Left kidney (tissue), 1 donor: ENCODE measurements at regions not wholly inside any gene's neighbourhood (a gene's known extent, or its start where the extent isn't known, plus 50 kb on each side); places are given as distances from the start of the nearest gene placed in this dataset.

Experiments used
- DNase-seq: peaks from one replicate; pipeline ENCODE4 v3.0.0-alpha.2; 2013

GRCh38 chrX:39563178-39563577 lies 534.6 kb downstream of the BCOR start:
- DNase-seq, result no peak

- DNase-seq, result no peak
Observed at GRCh38 chrX:39564751-39565150, 533.0 kb downstream of the BCOR start.

- no peak for DNase-seq
Observed at GRCh38 chrX:39574178-39574577, 523.6 kb downstream of the BCOR start.

- DNase-seq, result no peak
Observed at GRCh38 chrX:39576041-39576872, 521.5 kb downstream of the BCOR start.

- no peak for DNase-seq
Observed at GRCh38 chrX:39577206-39577984, 520.4 kb downstream of the BCOR start.

GRCh38 chrX:39577985-39578869 lies 519.5 kb downstream of the BCOR start:
- DNase-seq, result no peak

- no peak for DNase-seq
Observed at GRCh38 chrX:39580043-39580442, 517.7 kb downstream of the BCOR start.

- no peak for DNase-seq
Observed at GRCh38 chrX:39581411-39581810, 516.3 kb downstream of the BCOR start.

GRCh38 chrX:39582091-39582490 lies 515.7 kb downstream of the BCOR start:
- DNase-seq, result no peak

- DNase-seq, result no peak
Observed at GRCh38 chrX:39582976-39583375, 514.8 kb downstream of the BCOR start.

- no peak for DNase-seq
Observed at GRCh38 chrX:39585808-39586207, 511.9 kb downstream of the BCOR start.

GRCh38 chrX:39586359-39586758 lies 511.4 kb downstream of the BCOR start:
- DNase-seq, result no peak

- no peak for DNase-seq
Observed at GRCh38 chrX:39591099-39591498, 506.7 kb downstream of the BCOR start.

GRCh38 chrX:39592776-39593175 lies 505.0 kb downstream of the BCOR start:
- no peak for DNase-seq

- DNase-seq, result no peak
Observed at GRCh38 chrX:39595977-39596376, 501.8 kb downstream of the BCOR start.

GRCh38 chrX:39596437-39596836 lies 501.3 kb downstream of the BCOR start:
- DNase-seq, result no peak

- no peak for DNase-seq
Observed at GRCh38 chrX:39599339-39599738, 498.4 kb downstream of the BCOR start.

GRCh38 chrX:39600222-39600621 lies 497.5 kb downstream of the BCOR start:
- DNase-seq, result no peak

- no peak for DNase-seq
Observed at GRCh38 chrX:39601231-39602177, 496.3 kb downstream of the BCOR start.

- no peak for DNase-seq
Observed at GRCh38 chrX:39602195-39602594, 495.6 kb downstream of the BCOR start.

GRCh38 chrX:39603230-39603629 lies 494.5 kb downstream of the BCOR start:
- no peak for DNase-seq
